ENCODE measurements at regions not wholly inside any gene's neighbourhood (a gene's known extent, or its start where the extent isn't known, plus 50 kb on each side); places are given as distances from the start of the nearest gene placed in this dataset.

GRCh38 chr14:88064841-88065240 is 59.9 kb downstream of the GPR65 start:
- TF ChIP-seq CTCF (IDR thresholded peaks at IDR 0.05) (no peak), POLR2A (IDR thresholded peaks at IDR 0.05) (no peak)

All from Peyer's patch (tissue), 4 donors.